ENCODE measurements at regions not wholly inside any gene's neighbourhood (a gene's known extent, or its start where the extent isn't known, plus 50 kb on each side); places are given as distances from the start of the nearest gene placed in this dataset.
A peak's percentile ranks its signal among the peaks of the same experiment; 100 is the strongest.

DNA sequence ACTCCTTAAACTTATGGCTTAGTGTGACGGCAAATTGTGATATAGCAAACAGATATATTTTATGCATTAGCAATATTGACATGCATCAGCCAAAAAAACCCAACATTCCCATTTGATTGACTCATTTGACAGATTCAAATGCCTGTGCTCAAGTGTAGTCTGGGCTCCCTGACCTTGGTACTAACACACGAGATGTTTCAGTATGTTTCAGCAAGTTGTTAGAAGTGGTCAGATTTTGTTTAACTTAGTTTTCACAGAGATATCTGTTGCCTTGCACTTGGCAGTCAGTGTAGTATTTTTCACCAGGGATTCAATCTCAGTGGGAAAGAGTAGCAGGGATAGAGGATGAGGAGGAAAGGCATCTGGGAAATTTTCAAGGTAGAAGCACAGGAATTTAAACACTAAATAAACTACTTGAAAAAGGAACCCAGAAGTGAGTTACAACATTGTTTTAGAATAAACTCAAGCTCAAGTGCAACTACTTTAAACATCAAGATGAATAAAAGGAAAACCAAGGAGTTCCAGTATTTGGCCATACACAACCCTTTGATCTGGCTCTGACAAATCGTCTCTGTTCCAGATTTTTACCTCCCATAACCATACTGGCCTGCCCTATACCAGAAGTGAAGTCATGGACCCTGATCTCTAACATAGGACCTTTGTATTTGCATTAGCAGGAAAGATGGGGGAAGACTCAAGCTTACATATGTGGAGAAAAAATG lies 56.5 kb upstream of the BLID start:
- DNase-seq (ENCODE audit: low read depth), result no peak

DNA sequence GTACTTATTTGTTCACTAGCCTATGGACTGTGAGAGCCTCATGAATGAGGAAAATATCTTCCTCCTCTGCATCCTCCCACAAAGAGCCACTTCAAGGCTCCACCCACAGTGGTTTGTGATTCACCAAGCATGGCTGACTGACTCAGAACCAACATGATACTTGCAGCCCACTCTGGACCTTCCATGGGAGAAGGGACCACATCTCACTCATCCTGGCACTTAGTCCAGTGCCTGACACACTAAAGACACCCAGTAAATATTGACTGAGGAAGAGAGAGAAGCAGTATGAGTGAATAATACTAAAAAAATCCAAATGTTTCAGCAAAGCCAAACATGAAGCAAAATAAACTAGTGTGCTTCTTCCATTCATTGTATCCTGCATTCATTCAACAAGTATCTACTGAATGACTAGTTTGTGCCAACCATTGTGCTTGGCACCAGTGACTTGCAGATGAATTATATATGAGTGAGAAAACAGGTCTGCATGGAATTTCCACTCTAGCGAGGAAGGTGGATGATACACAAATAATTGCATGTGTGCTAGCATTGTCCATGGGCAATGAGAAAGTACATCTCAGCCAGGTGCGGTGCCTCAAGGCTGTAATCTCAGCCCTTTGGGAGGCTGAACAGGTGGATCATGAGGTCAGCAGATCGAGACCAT lies 54.9 kb upstream of the BLID start:
- DNase-seq (ENCODE audit: low read depth), result peak; percentile 79

DNA sequence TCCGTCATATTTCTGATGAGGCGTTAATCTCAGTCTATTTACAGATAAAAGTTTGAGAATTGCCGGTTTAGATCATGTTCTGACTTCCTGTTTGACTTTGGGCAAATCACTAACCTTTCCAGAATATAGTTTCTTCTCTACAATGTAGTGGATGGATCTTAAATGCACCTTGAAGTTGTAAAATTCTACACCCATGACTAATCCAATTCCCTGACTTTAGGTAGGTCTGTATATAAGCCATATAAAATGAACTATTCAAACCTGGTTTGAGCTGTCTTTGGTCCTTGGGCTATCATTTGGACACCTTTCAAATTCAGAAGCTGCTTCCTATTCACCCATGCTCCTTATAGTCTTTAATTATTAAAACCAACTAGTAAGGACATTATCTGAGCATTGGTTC lies 52.2 kb upstream of the BLID start:
- DNase-seq (ENCODE audit: low read depth), result no peak

DNA sequence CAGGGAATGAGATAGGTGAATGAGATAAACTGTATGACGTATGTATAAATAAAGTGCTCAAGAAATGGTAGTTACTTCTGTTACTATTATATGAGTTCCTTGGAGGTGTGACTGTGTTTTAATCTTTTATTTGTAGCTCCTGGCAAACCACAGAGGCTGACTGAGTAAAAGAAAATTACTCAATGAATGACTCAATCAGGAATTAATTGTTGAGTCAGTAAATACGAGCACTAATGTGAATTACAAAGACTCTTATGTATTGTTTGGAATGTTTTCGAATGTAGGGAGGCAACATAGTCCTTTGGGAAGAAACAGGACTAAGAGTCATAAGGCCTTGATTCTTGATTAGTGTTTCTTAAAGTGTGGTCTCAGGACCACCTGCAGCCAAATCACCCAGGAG lies 51.1 kb upstream of the BLID start:
- DNase-seq (ENCODE audit: low read depth), result no peak

DNA sequence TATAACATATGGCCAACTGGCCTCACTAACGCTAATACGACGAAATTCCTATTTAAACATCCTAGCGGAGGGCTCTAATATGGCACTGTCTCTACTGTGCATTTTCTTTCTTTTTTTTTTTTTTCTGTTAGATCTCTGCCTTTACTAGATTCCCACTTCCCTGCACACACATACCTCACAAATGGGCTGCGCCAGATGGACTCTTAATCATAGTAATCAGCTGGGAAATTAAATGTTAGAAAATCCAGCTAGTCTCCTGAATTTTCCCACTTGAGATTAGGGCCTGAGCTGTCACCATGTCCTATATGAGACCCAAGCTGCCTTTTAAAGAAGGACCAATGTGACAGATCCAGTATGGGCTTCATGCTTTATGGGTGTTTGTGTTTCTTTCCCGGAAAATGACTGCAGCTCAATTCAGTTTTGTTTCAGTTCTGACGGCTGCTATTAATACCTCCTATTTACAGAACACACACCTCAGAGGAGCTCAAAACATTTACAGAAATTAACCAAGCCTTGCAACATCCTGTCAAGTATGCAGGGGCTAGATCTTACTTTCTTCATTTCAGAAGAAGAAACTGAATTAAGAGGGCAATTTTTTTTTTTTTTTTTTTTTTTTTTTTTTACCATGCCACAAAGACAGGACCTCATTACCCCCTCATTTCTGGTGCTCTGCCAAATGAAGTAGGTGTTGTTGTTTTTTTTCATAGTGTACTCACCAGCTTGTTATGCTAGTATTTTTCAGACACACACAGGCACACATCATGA lies 49.8 kb upstream of the BLID start:
- DNase-seq (ENCODE audit: low read depth), result no peak

Data from HS-27A (cell line).